ENCODE measurements at regions not wholly inside any gene's neighbourhood (a gene's known extent, or its start where the extent isn't known, plus 50 kb on each side); places are given as distances from the start of the nearest gene placed in this dataset.

- peak; percentile 49 for DNase-seq (ENCODE audit: low spot score)
Measured at GRCh38 chr6:93779086-93779841, 359.9 kb upstream of the EPHA7 start.

- DNase-seq (ENCODE audit: low spot score): no peak
Measured at GRCh38 chr6:93759190-93759589, 339.8 kb upstream of the EPHA7 start.

GRCh38 chr6:93751969-93752368 lies 332.6 kb upstream of the EPHA7 start:
- no peak for DNase-seq (ENCODE audit: low spot score)

GRCh38 chr6:93749930-93750329 lies 330.6 kb upstream of the EPHA7 start:
- DNase-seq (ENCODE audit: low spot score): no peak

GRCh38 chr6:93749191-93749590 lies 329.8 kb upstream of the EPHA7 start:
- DNase-seq (ENCODE audit: low spot score): no peak

GRCh38 chr6:93746892-93747291 lies 327.5 kb upstream of the EPHA7 start:
- no peak for DNase-seq (ENCODE audit: low spot score)

- DNase-seq (ENCODE audit: low spot score): no peak
Measured at GRCh38 chr6:93745306-93745705, 325.9 kb upstream of the EPHA7 start.

GRCh38 chr6:93735099-93735498 lies 315.7 kb upstream of the EPHA7 start:
- no peak for DNase-seq (ENCODE audit: low spot score)

- no peak for DNase-seq (ENCODE audit: low spot score)
Measured at GRCh38 chr6:93731306-93731705, 311.9 kb upstream of the EPHA7 start.

GRCh38 chr6:93728150-93728549 lies 308.8 kb upstream of the EPHA7 start:
- DNase-seq (ENCODE audit: low spot score): no peak

- no peak for DNase-seq (ENCODE audit: low spot score)
Measured at GRCh38 chr6:93727447-93727846, 308.1 kb upstream of the EPHA7 start.

- peak; percentile 41 for DNase-seq (ENCODE audit: low spot score)
Measured at GRCh38 chr6:93721386-93722048, 302.2 kb upstream of the EPHA7 start.

- no peak for DNase-seq (ENCODE audit: low spot score)
Measured at GRCh38 chr6:93713974-93714373, 294.6 kb upstream of the EPHA7 start.

GRCh38 chr6:93703431-93703830 lies 284.1 kb upstream of the EPHA7 start:
- DNase-seq (ENCODE audit: low spot score): no peak

GRCh38 chr6:93701526-93701925 lies 282.2 kb upstream of the EPHA7 start:
- no peak for DNase-seq (ENCODE audit: low spot score)

- DNase-seq (ENCODE audit: low spot score): no peak
Measured at GRCh38 chr6:93685494-93685893, 266.1 kb upstream of the EPHA7 start.

GRCh38 chr6:93684339-93684738 lies 265.0 kb upstream of the EPHA7 start:
- no peak for DNase-seq (ENCODE audit: low spot score)

GRCh38 chr6:93679836-93680235 lies 260.5 kb upstream of the EPHA7 start:
- DNase-seq (ENCODE audit: low spot score): no peak

GRCh38 chr6:93678841-93679454 lies 259.6 kb upstream of the EPHA7 start:
- DNase-seq (ENCODE audit: low spot score): peak; percentile 34

GRCh38 chr6:93677264-93677965 lies 258.1 kb upstream of the EPHA7 start:
- no peak for DNase-seq (ENCODE audit: low spot score)

GRCh38 chr6:93676581-93676980 lies 257.2 kb upstream of the EPHA7 start:
- no peak for DNase-seq (ENCODE audit: low spot score)

GRCh38 chr6:93675856-93676417 lies 256.6 kb upstream of the EPHA7 start:
- no peak for DNase-seq (ENCODE audit: low spot score)

Measured in cerebellar cortex (tissue), 1 donor.